COLO668 (cell line): ENCODE measurements at regions not wholly inside any gene's neighbourhood (a gene's known extent, or its start where the extent isn't known, plus 50 kb on each side); places are given as distances from the start of the nearest gene placed in this dataset.

Experiments
- DNase-seq: peaks from one replicate; lab custom pipeline; 2025; ENCODE audit not compliant: unreplicated experiment; lab: John Stamatoyannopoulos, UW

GRCh38 chr20:43863821-43864544, 50.7 kb upstream of the TOX2 start:
- DNase-seq, result no peak

- DNase-seq, result no peak
These were observed 51.3 kb upstream of the TOX2 start for GRCh38 chr20:43863330-43863729.

- no peak for DNase-seq
These were observed 52.2 kb upstream of the TOX2 start for GRCh38 chr20:43862438-43862837.

- no peak for DNase-seq
These were observed 54.7 kb upstream of the TOX2 start for GRCh38 chr20:43859994-43860393.

GRCh38 chr20:43857932-43858331, 56.7 kb upstream of the TOX2 start:
- no peak for DNase-seq

GRCh38 chr20:43857127-43857526, 57.5 kb upstream of the TOX2 start:
- no peak for DNase-seq

- no peak for DNase-seq
These were observed 58.8 kb upstream of the TOX2 start for GRCh38 chr20:43855803-43856202.

GRCh38 chr20:43853918-43854317, 60.7 kb upstream of the TOX2 start:
- no peak for DNase-seq

GRCh38 chr20:43853174-43853803, 61.4 kb upstream of the TOX2 start:
- no peak for DNase-seq

GRCh38 chr20:43849496-43850186, 65.0 kb upstream of the TOX2 start:
- DNase-seq, result no peak

GRCh38 chr20:43846516-43846905, 68.1 kb upstream of the TOX2 start:
- DNase-seq, result no peak

- DNase-seq, result peak; percentile 25
These were observed 69.7 kb upstream of the TOX2 start for GRCh38 chr20:43844778-43845614.

GRCh38 chr20:43843965-43844660, 70.5 kb upstream of the TOX2 start:
- DNase-seq, result no peak

- no peak for DNase-seq
These were observed 71.3 kb upstream of the TOX2 start for GRCh38 chr20:43843096-43843964.

GRCh38 chr20:43842126-43843020, 72.3 kb upstream of the TOX2 start:
- DNase-seq, result no peak

GRCh38 chr20:43840382-43841070, 74.1 kb upstream of the TOX2 start:
- no peak for DNase-seq

- DNase-seq, result no peak
These were observed 74.9 kb upstream of the TOX2 start for GRCh38 chr20:43839793-43840199.

GRCh38 chr20:43838703-43839060, 76.0 kb upstream of the TOX2 start:
- DNase-seq, result no peak
